ENCODE measurements at regions not wholly inside any gene's neighbourhood (a gene's known extent, or its start where the extent isn't known, plus 50 kb on each side); places are given as distances from the start of the nearest gene placed in this dataset.

GRCh38 chr3:194939949-194940770 is 254.5 kb downstream of the FAM43A start:
- TF ChIP-seq CTCF (IDR thresholded peaks at IDR 0.05) (no peak), POLR2A (IDR thresholded peaks at IDR 0.05) (no peak)
